Right forelimb (tissue), 1 donor: ENCODE measurements at regions not wholly inside any gene's neighbourhood (a gene's known extent, or its start where the extent isn't known, plus 50 kb on each side); places are given as distances from the start of the nearest gene placed in this dataset.
A peak's percentile ranks its signal among the peaks of the same experiment; 100 is the strongest.

Experiments
- DNase-seq: peaks from one replicate; pipeline ENCODE4 v3.0.0-alpha.2; 2018

DNA sequence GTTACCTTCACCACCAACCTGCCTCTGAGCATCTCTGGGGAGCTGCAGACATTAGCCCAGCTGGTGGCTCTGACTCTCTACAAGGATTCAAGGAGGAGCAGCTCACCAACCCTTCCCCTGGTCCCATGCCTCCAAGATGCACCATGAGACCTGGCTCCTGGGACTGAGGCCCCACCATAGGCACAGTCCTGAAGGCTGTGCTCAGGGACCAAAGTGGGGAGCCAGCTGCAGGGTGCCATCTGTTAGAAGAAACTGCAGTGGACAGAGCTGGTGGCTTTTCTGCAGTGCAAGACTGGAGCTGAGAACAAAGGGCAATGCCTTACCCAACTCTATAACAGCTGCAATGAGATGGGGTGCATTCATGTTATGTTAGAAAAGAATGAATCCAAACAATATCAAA is 581.6 kb downstream of the TCERG1L start:
- no peak for DNase-seq

DNA sequence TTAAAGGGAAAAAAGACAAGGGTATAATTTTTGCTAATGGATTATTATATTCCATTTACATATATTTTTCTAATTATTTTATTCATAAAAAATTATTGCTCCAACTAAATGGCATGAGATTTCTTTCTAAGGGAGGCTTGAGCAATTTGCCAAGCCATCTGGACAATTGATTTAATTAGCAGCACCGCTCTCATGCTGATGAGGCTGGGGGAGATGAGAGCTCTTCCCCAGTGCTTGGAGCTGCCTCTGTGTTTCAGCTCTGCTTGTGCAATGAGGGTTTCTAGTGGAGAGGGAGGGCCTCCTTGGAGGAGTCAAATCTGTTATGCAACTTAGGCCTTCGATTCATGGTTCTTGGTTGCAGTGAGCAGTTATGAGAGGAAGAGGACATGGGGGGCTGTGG is 574.3 kb downstream of the TCERG1L start:
- no peak for DNase-seq

DNA sequence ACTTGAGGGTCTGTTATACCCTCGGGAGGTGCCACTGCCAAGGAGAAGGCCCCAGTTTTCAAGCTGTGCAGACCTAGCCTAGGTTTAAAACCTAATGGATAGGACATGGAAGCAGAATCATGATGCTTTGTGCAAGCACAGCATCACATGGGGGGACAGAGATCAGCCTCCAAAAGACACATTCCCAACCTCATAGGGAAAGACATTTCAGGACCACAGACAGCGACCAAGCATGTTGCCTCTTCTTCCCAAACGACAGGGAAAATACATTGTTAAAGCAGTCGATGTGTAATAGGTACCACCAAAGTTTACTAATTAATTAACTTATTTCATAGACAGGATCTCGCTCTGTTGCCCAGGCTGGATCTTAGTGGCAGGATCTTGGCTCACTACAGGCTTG is 573.9 kb downstream of the TCERG1L start:
- DNase-seq = peak; percentile 50

DNA sequence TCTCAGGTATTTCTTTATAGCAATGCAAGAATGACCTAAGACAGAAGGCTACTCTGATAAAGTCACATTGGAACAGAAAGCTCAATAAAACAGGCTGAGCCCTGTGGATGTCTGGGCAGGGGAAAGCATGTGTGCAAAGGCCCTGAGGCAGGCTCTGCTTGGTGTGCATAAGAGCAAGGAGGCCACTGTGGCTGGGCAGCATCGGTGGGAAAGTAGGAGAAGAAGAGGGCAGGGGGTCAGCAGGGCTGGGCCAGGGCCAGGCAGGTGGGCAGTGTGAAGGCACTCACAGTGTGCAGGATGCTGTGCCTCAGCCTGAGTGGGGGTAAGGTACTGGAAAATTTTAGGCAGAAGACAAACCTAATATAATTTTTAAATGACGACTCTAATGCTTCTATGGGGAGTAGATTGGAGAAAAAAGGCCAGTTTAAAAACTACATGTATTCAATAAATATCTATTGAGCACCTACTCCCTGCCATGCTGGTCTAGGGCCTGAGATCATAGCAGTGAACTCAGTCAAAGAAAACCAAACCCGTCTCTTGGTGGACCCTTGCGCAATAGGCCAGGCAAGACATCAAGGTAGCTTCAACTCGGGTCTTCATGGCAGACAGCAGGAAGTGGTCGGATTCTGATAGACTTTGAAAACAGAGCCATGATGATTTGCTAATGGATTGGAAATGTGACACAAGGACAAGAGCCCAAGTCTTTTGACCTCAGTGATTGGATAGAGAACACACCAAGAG is 572.3 kb downstream of the TCERG1L start:
- peak; percentile 22 for DNase-seq

DNA sequence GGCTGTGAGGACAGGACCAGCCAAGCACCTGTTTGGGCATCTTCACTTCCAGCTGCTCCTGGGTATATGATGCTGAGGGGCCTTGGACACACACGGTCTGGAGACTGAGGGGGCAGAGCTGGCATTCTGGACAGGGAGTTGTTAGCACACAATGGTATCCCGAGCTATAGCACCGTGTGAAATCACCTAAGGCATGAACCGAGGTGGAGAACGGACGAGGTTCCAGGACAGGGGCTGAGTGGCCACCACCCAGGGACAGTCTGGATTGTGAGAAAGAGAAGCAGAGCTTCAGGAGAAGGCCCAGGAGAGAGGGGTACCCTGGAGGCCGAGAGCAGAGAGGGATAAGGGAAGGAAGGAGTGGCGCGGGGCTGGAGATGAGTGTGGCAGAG is 571.8 kb downstream of the TCERG1L start:
- DNase-seq = no peak

DNA sequence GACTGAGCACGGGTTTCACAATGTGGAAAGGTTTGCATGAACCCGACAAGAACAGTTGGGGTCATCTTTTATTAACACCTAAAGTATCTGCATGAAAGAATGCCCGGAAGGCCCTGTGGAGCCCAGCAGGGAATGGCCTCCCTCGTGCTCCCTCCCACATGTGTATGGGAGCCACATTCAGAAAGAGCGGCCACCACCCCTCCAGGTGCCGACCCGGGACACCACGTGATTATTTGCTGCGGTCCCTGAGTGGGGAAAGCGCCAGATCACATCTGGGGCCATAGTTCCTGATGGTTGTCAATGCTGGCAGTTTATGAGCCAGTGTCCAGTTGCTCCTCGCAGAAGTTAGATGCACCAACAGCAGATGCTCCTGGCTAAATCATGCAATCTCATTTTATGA is 571.4 kb downstream of the TCERG1L start:
- peak; percentile 28 for DNase-seq

DNA sequence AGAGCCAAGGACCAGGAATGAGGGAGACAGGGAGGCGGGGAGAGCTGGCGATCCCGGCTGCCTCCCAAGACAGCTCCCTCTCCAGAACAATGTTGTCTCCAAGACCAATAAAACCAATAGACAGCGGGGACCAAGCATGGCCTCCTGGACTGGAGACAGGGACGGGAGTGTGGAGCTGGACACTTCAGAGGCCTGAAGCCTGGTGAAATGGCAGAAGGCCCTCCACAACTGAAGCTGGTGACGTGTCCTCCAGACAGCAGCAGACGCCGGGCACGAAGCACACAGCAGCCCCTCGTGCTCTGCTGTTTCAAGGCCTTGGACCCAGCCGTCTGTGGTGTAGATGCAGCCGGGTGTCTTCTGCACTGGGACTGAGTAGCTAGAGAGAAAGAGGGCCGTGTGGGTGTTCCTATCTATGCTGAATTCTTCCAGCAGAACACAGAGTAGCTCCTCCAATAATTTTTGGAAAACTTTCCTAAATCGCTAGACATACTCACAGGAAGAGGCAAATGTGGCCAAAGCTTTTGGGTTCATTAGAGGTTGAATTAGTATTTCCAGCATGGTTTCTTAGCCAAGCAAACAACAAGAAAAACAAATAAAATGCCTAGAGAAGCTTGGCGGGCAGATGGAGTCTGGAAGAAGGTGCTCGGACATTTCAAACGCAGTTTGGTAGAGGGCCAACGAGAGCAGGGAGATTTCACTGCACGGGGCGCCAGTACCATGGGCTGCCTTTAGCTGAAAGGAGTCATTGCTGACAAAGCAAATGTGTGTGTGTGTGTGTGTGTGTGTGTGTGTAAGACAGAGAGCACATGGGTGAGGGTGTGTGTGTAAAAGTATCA is 570.4 kb downstream of the TCERG1L start:
- DNase-seq = peak; percentile 19

DNA sequence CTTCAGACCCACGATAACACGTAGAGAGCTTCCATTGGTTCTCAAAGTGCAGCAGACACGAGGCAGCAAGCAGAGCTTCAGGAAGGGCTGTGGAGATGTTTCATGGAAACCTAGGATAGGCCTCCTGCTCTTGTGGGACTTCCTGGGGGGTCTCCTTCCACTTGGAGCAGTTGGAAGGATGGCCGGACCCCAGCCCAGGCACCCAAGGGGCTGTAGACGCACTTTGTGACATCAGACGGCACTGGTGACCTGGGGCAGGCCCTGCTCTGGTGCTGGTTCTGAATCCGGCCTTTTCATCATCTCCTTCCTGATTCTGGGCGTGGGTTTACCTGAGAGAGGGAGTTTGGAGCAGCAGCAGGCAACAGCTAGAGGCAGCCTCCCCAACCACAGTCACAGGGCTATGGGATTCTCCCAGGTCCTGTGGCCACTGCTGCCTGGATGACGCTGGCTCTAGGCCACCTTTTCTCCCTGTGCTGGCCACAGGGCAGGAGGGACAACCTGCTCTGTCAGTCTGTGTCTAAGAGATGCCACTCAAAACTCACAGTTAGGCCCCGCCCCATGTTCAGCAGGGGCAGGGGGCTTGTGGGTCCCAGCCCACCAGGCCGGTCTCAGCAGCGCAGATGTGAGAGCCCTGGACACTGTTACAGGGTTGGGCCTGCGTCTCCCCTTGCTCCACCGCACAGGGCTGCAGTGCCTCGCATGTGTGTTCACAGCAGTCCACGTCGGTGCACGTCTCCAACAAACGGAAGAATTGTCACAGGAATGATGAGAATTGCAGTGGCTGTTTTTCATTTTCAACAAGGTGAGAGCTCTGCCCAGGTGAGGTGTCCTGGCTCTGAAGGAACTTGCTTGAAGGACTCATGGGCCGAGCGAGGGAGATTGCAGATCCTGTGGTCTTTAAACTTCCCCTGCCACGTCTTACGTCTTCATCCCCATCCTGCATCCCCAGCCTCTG is 569.3 kb downstream of the TCERG1L start:
- no peak for DNase-seq

DNA sequence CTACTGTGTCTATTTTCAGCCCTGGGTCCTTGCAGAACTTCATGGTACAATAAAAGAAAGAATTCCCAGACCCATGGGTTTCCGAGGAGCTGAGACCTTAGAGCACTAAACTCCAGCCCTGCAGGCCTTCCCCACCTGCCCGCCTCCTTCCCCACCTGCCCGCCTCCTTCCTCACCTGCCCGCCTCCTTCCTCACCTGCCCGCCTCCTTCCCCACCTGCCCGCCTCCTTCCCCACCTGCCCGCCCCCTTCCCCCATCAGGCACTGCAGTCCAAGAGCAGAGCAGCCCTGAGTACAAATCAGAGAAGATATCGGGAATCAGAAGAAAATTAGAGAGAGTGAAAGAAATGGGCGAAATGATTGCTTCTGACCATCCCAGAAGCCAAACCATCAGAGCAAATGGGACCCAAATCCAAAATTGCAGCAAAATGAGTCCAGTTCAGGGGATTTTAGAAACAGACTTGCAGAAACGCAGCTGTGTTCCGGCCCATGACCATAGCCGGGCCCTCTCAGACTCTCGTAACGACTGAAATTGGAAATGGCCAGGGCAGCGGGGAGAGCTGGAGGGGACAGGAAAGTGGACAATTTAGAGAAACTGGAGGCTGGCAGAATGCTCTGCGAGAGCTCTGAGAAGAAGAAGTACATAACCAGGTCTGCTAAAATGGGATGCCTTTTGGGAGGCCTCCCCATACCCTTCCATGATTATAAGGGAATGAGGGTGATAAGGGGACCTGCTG is 568.4 kb downstream of the TCERG1L start:
- no peak for DNase-seq

DNA sequence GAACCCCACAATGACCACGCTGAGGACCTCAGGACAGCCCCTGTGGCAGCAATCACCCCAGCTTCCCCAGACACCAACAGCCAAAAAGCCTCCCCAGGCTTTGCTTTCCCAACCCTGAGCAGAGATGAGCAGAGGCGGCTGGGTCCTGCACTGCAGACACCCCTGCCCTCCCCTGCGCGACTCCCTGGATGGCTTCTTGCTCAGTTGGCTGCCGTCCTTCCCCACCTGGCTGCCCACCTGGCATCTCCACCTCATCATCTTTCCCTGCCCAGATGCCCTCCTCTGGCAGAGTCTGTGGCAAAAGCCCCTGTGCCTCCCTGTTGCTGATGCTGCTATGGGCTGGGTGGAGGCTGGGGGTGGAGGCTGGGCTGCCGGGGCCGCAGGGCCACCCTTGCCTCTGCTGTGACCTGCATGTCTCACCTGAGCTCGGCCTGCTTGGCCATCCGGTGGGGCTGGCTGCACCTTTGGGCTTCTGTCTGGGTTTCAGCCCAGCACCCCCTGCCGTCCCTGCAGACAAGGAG is 567.7 kb downstream of the TCERG1L start:
- no peak for DNase-seq

DNA sequence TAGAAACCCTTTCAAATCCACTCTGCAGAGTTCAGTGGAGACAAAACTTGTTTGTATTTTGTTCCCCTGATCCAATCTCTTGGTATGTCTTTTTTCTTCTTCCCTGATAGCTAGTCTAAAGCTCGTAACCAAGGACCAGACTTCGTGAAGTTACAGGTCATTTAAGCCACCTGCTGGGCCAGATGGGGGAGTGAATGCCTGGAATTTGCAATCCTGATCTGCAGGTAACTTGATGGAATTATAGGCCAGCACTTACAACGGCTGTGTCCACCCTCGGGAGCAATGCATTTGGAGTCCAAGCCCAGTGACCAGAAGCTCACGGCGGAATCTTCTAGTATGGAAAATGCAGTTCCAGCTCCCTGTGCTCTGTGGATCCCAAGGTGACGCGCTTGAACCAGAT is 566.9 kb downstream of the TCERG1L start:
- peak; percentile 28 for DNase-seq

DNA sequence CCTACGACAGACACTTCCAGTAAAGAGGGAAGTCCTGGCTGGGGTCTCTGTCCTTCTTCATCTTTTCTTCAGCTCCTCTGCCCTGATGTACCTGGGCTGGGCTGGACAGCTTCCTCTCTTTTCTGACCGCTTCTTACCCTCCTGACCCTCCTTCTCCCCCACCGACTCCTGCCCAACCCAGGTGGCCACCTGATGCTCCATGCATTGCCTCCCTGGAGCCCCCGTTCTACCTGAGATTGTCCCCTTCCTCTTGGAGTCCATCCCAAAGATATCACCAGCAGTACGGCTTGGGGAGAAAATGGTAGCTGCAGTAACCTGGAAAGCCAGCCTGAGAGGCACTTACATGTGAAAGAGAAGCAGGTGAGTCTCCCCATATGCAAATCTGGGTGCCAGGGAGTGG is 566.3 kb downstream of the TCERG1L start:
- peak; percentile 24 for DNase-seq

DNA sequence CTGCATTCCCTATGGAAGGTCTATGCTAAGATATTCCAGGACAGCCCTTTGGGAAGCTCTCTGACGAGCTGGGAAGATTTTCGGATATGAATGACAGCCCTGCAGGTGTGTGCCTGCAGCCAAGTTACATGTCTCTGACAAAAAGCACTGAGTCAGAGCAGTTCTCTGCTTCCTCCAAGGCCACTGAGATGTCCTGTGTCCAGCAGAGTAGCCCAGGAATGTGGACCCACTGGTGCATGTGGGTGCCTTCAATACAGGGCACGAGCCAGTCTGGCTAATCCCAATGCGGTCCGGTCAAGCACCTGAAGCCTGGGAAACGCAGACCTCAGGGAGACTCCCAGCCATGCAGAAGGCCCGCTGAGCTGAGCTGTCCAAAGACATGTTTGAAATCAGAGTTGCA is 565.7 kb downstream of the TCERG1L start:
- no peak for DNase-seq

DNA sequence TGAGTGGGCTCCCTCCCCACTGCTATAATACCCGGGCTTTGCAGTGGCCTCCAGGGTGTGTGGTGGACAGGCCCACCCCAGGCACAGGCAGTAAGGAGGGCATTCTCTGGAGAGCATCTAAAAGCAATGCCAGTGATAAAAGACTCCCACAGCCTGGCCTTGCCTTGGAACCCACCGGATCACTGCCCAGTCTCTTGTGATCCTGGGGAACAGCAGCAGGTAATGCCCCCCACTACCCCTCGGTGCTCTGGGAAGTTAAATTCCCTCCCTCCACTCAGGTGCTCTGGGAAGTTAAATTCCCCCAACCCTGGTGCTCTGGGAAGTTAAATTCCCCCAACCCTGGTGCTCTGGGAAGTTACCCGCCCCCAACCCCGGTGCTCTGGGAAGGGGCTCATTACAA is 565.2 kb downstream of the TCERG1L start:
- DNase-seq = peak; percentile 22

DNA sequence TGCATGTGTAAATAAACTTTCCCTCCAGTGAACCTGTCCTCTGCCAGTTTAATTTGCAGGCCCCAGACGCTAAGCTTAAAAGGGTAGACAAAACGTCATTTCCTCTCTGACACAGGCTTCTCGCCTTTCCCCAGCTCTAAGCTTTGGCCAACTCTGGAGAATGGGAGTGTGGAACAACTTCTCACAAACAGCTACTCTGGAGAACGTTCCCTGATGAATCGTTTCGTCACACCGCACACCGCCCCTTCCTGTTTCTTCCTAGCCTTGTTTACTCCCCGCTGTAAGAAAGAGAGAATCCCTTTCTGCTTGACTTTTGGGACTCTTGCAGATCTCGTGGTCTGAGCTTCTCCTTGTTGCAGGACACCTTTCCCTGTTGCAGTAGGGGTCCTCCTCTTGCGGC is 564.2 kb downstream of the TCERG1L start:
- DNase-seq = no peak

DNA sequence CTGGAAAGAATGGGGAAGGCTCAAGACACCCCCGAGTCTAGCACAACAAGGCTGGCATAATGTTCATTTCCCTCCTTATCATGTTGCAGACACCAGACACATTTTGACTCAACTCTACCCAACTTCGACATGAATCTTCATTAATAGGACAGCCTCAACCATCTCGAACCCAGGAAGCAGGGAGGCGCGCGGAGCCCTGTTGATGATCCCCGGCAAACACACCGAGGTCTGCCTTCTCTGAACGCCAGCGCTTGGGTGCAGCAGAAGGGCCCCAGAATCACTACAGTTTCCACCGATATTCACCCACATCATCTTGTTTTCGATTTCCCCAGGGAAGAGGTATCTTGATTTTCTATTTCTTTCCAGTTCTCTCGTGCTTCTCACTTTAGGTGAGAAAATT is 563.6 kb downstream of the TCERG1L start:
- DNase-seq = no peak

DNA sequence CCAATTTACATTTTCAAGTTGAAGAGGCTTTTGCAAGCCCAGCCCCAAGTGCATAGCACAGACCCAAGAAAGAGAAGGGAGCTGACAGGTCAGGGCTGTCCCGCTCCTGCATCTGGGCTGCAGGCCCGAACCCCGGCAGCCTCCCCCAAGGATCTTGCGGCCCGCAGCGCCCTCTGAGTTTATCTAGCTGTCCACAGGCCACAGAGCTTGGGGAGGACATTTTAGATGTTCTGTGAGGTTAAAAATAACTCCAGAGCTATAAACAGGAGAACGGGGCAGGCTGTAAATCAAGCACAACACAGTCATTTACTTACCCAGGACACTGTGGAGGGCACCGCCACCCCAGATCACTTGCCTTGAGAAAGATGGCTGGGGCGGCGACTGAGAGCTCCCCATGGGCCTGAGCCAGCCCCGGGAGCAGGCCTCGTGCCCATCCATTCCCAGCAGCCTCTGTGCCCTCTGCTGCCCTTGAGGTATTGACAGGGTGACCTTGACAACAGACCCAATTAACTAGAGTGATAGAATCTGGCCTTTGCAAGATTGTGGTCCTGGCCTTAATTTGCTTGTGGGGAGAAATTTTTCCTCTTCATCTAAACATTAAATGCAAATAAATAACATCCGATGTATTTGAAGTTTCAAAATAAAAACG is 563.0 kb downstream of the TCERG1L start:
- DNase-seq = no peak

DNA sequence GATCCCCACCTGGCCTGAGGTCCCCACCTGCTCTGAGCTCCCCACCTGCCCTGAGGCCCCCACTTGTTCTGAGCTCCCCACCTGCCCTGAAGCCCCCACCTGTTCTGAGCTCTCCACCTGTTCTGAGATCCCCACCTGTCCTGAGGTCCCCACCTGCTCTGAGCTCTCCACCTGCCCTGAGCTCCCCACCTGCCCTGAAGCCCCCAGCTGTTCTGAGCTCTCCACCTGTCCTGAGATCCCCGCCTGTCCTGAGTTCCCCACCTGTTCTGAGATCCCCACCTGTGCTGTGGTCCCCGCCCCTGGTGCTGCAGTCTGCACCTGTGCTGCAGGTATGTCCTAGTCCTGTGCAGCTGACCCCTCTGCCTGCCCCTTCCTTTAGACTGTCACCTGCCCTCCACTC is 561.6 kb downstream of the TCERG1L start:
- no peak for DNase-seq

DNA sequence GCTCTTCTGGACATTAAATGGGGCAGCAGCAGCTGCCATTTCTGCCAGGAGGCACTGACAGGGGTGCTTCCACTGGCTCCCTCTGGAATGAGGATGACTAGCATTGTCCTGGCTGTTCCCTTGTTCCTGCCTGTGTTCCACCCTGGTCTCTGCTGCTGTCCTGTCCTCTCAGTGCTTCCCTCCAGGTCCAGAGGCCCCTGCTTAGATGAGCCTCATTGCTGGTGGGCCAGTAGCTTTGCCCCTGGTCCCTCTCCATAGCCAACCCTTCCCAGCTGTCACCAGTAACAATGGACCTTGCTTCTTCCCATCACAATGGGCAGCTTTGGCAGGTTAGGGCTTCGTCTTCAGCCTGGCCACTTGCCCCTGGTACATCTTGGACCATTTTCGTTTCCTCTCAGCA is 561.1 kb downstream of the TCERG1L start:
- DNase-seq = no peak

DNA sequence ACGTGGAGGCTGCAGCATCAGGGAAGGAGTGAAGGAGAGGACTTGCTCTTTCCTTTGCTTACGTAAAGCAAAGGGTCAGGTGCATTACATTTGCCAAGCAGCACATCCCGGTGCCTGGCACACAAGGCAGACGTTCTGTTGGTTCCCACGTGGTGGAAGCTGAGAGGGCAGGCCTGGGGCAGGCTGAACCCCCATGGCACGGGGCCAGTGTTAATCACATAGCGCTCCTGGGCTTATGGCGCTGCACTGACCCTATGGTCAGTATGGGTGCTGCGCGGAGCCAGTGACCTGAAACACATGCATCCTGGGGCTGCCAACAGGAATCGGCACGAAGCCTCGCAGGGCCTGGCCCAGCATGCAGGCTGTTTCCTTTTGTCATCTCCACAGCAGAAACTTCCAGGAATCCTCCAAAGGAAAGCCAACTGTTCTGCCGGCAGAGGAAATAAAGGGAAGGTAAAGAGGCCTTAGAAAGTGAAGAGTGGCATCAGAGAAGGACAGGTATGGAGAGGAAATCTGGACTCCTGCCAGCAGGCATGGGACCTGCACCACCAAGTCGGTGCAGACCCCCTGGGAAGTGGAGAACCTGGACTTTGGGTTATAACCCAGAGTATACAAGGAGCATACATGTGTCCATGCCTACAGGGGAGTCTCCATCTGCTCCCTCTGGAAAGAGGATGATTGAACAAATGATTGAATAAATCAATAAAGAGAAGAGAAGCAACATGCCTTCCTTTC is 560.2 kb downstream of the TCERG1L start:
- DNase-seq = peak; percentile 37

DNA sequence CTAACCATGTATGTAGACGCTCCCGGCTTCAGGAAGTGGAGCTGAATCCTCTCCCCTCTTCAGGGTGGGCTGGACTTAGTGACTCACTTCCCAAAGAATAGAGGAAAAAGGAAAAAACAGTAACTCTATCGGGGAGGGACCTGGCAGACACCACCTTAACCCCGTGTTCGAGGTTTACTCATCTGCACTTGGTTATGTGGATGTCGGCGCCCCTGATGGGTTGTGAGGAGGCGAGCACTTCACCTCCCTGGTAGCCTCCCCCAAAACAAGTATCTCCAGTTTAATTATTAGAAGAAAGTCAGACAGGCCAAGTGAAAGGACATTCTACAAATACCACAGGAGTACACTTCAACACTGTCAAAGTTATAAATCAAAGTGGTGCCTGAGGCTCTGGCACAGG is 559.7 kb downstream of the TCERG1L start:
- DNase-seq = no peak
